PC-9 (cell line): ENCODE measurements at regions not wholly inside any gene's neighbourhood (a gene's known extent, or its start where the extent isn't known, plus 50 kb on each side); places are given as distances from the start of the nearest gene placed in this dataset.
A peak's percentile ranks its signal among the peaks of the same experiment; 100 is the strongest.

ENCODE experiments used
- BruUV-seq: library from RNA; stranded (reverse); fragments of 400-500 nt; replicated peaks from 2 replicates; lab custom pipeline; 2021; lab: Mats Ljungman, UMichigan
- CTCF ChIA-PET: fragments of 300-600 bp; sonication (Branson Sonifier 250); formaldehyde crosslinking; loops from one replicate; lab custom pipeline; 2022; ENCODE audit warnings: antibody characterized with exemption; lab: Charles Lee
- POLR2A ChIA-PET: fragments of 300-600 bp; sonication (Branson Sonifier 250); formaldehyde crosslinking; loops from one replicate; lab custom pipeline; 2022; ENCODE audit warnings: antibody characterized with exemption; ENCODE audit not compliant: unreplicated experiment; lab: Charles Lee
- DNase-seq, 2 experiments: peaks; one replicate each; pipeline versions ENCODE4 v3.0.0 to v3.0.0-alpha.2; 2015 to 2022; ENCODE audit warnings: mixed read lengths in 1 of 2
- H2AFZ ChIP-seq: fragments of 200-600 bp; sonication (generic); 2 replicates; pipeline ENCODE4 v1.8.1; 2017; ENCODE audit warnings: antibody characterized with exemption
- H3F3A ChIP-seq: fragments of 200-600 bp; sonication (generic); 2 replicates; pipeline ENCODE4 v1.8.1; 2017; ENCODE audit warnings: antibody characterized with exemption, mild to moderate bottlenecking, low read depth; ENCODE audit not compliant: insufficient read depth
- H3K27ac ChIP-seq: fragments of 200-600 bp; sonication (generic); 2 replicates; pipeline ENCODE4 v1.6.1; 2016; ENCODE audit warnings: mixed run types
- H3K27me3 ChIP-seq: fragments of 200-600 bp; sonication (generic); 2 replicates; pipeline ENCODE4 v1.6.1; 2016; ENCODE audit warnings: low read depth, mixed run types; ENCODE audit not compliant: insufficient read depth
- H3K36me3 ChIP-seq: fragments of 200-600 bp; sonication (generic); 2 replicates; pipeline ENCODE4 v1.6.1; 2016; ENCODE audit warnings: low read depth, mixed run types
- H3K4me1 ChIP-seq: fragments of 200-600 bp; sonication (generic); replicated peaks from 2 replicates; pipeline ENCODE4 v1.6.1; 2016; ENCODE audit warnings: mixed run types; ENCODE audit not compliant: insufficient read depth
- H3K4me2 ChIP-seq: fragments of 200-600 bp; sonication (generic); 2 replicates; pipeline ENCODE4 v1.6.1; 2017; ENCODE audit warnings: mixed run types
- H3K4me3 ChIP-seq: fragments of 200-600 bp; sonication (generic); 2 replicates; pipeline ENCODE4 v1.6.1; 2016; ENCODE audit warnings: mixed run types
- H3K79me2 ChIP-seq: fragments of 200-600 bp; sonication (generic); 2 replicates; pipeline ENCODE4 v1.6.1; 2017; ENCODE audit warnings: low read depth, mixed run types
- H3K9me2 ChIP-seq: fragments of 200-600 bp; sonication (generic); 2 replicates; pipeline ENCODE4 v1.8.1; 2017; ENCODE audit warnings: mild to moderate bottlenecking; ENCODE audit not compliant: insufficient read depth
- H3K9me3 ChIP-seq: fragments of 200-600 bp; sonication (generic); 2 replicates; pipeline ENCODE4 v1.8.1; 2016; ENCODE audit warnings: low read depth; ENCODE audit not compliant: insufficient read depth
- H4K20me1 ChIP-seq: fragments of 200-600 bp; sonication (generic); 2 replicates; pipeline ENCODE4 v1.8.1; 2017; ENCODE audit not compliant: insufficient read depth
- CTCF ChIP-seq: fragments of 200-600 bp; sonication (generic); conservative IDR thresholded peaks from 2 replicates; pipeline ENCODE4 v1.6.1; 2017; ENCODE audit warnings: mixed run types, antibody characterized with exemption, mild to moderate bottlenecking, moderate library complexity
- EZH2 ChIP-seq: fragments of 200-600 bp; sonication (generic); IDR thresholded peaks from 2 replicates; pipeline ENCODE4 v1.8.0; 2017; ENCODE audit warnings: antibody characterized with exemption, low read depth
- intact Hi-C: fragments of 100-400 bp; cut with micrococcal nuclease; formaldehyde crosslinking; loops from one replicate; pipeline ENCODE4 v1.10.0; 2022; ENCODE audit not compliant: unreplicated experiment

- no peak for DNase-seq
- Histone ChIP-seq H3K4me1 (no peaks in the 10 kb centered on the region; the same call in 1 of the 2 replicates), H3K27me3 (no peaks in the 10 kb centered on the region), H3K36me3 (no peaks in the 10 kb centered on the region), H4K20me1 (no peaks in the 10 kb centered on the region), H3K4me2 (no peak overlapping the region), H3F3A (no peaks in the 10 kb centered on the region), H3K4me3 (no peak overlapping the region), H3K79me2 (no peaks in the 10 kb centered on the region), H2AFZ (no peak overlapping the region), H3K9me2 (no peaks in the 10 kb centered on the region), H3K27ac (no peak overlapping the region), H3K9me3 (no peaks in the 10 kb centered on the region)
- no peak for TF ChIP-seq CTCF
- TF ChIP-seq EZH2: no peak
- POLR2A ChIA-PET: no interaction called here
- CTCF ChIA-PET: no interaction called here
- BruUV-seq: no TSS peak
- intact Hi-C loops: no loop called here
Measured at GRCh38 chr10:93182790-93183189, 109.1 kb downstream of the CYP26A1 start.

- Histone ChIP-seq H4K20me1 (no peaks in the 10 kb centered on the region), H3K36me3 (no peaks in the 10 kb centered on the region), H3K27ac (no peak overlapping the region), H3K4me3 (no peak overlapping the region), H2AFZ (no peak overlapping the region), H3K9me3 (no peaks in the 10 kb centered on the region), H3K4me2 (no peak overlapping the region), H3K9me2 (no peaks in the 10 kb centered on the region), H3K27me3 (no peaks in the 10 kb centered on the region), H3K4me1 (peaks cover 30% of the 10 kb centered on the region), H3K79me2 (no peaks in the 10 kb centered on the region), H3F3A (peaks cover 11% of the 10 kb centered on the region; the same call in 1 of the 2 replicates)
- DNase-seq: no peak
- POLR2A ChIA-PET: no interaction called here
- no peak for TF ChIP-seq EZH2
- TF ChIP-seq CTCF: no peak
- no TSS peak for BruUV-seq
- CTCF ChIA-PET: no interaction called here
- intact Hi-C loops: no loop called here
Measured at GRCh38 chr10:93186653-93187052, 113.0 kb downstream of the CYP26A1 start.

- no peaks in the 10 kb centered on the region for H3K79me2 ChIP-seq
- DNase-seq: peak; percentile 56 to 79
- no peaks in the 10 kb centered on the region for H3K27me3 ChIP-seq
- H3K4me1 ChIP-seq: peaks cover 30% of the 10 kb centered on the region
- ChIA-PET POLR2A (no interaction called here), CTCF (interaction anchor here (0.6 to 1.5 kb wide), 2 partner anchors 74 to 673 kb away, joined by 3 to 6 read pairs; no protein-coding TSS in a partner anchor)
- intact Hi-C loops: no loop called here
- peak overlapping the region; percentile 58 for H3K27ac ChIP-seq
- no peak overlapping the region for H2AFZ ChIP-seq
- no peaks in the 10 kb centered on the region for H3K9me3 ChIP-seq
- H3F3A ChIP-seq: peaks cover 11% of the 10 kb centered on the region; the same call in 1 of the 2 replicates
- no peak overlapping the region for H3K4me3 ChIP-seq
- no peaks in the 10 kb centered on the region for H3K9me2 ChIP-seq
- H4K20me1 ChIP-seq: no peaks in the 10 kb centered on the region
- TF ChIP-seq CTCF: no peak
- no peak for TF ChIP-seq EZH2
- H3K4me2 ChIP-seq: peak overlapping the region; percentile 58
- BruUV-seq: no TSS peak
- H3K36me3 ChIP-seq: no peaks in the 10 kb centered on the region
Measured at GRCh38 chr10:93189944-93190343, 116.3 kb downstream of the CYP26A1 start.
